GM18511 (cell line): ENCODE measurements at regions not wholly inside any gene's neighbourhood (a gene's known extent, or its start where the extent isn't known, plus 50 kb on each side); places are given as distances from the start of the nearest gene placed in this dataset.
"Not testable (repeated sequence)": the region's sequence is repeated elsewhere in the genome, so short reads cannot be mapped to it uniquely, and the experiment has no call there.

Experiments used
- ATAC-seq: cut with Tn5 transposase; IDR thresholded peaks from one replicate; pipeline ENCODE4 v1.9.1; 2021; ENCODE audit warnings: mild to moderate bottlenecking, moderate library complexity; ENCODE audit not compliant: unreplicated experiment

DNA sequence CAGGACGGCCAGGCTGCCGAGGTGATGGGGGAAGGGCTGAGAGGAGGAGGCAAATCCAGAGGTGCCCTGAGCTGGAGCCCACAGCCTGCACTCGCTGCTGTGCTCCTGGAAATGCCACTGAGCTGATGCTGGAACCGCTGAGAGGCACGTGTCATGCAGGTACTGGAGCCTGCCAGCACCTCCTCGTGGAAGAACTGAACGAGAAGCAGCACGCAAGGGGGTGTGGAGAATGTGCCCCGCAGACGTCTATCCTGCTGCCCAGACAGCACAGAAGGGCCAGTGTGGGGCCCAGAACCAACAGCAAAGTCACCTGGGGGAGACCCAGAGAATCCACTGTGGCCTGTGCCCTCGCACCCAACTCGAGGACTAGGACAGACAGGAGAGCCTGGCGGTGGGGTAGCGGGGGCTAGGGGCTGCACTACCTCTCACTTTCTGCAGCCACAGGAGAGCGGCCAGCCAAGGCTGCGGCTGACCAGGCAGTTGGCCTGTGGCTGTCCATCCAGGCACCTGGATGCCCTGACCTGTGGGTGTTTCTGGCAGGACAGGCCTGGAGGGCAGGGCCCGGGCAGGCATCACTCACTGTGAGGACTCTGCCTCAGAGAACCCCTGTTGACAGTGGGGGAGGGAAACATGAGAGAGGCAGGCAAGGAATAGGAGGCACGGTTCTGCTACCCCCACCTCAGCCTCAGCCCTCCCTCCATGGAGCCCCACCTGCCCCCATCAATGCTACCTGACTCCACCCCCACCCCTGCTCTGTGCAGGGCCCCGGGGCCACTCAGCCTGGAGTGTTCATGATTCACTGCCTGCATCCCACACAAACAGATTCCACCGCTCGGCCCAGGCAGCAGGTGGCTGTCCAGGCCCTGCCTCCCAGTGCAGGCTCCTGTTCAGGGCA lies 213.1 kb downstream of the TBC1D2B start:
- no peak for ATAC-seq

DNA sequence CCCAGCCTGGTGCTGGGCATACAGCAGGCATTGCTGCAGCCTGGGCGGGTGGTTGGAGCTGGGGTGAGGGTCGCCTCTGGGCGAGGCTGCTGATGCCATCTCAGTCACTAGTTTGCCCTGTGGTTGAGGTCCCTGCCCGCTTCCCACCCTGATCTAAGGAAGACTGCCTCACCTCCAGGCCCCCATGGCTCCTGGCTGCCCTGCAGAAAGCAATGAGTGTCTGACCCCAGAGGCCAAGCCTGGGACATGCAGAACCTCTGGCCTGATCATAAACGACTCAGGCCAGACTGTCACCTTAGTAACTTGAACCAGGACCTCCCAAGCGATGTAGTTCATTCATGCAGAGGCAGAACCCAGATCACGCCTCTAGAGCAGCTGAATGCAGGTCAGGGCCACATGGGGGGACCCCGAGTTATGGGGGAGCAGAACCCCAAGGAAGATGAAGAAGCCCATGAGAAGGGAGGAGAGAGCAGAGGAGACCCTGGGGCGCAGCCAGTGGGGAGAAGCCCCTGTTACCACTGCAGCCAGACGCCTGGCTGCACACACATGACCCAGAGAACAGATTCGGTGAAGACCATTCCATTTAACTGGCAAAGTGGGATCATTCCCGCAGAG lies 213.9 kb downstream of the TBC1D2B start:
- ATAC-seq: no peak

DNA sequence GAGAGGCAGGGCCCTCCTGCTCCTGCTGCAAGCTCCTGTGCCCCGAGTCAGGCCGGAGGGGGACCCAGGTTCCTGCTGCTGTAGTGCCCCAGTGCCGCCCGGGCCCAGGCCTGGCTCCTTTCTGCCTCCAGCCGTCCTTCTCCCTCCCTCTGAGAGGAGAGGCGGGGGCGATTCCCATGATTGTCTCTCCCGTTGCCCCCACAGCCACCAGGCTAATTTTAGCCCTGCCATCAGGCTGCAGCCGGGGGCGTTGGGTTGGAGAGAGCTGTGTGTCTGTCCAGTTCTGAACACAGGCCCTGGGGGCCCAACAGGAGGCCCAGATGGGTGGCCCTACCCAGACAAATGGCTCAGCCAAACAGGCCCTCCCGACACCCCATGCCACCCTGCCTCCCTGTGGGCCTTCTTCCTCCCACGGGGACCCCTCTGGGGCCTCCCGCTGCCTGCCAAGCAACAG lies 214.8 kb downstream of the TBC1D2B start:
- ATAC-seq: no peak

DNA sequence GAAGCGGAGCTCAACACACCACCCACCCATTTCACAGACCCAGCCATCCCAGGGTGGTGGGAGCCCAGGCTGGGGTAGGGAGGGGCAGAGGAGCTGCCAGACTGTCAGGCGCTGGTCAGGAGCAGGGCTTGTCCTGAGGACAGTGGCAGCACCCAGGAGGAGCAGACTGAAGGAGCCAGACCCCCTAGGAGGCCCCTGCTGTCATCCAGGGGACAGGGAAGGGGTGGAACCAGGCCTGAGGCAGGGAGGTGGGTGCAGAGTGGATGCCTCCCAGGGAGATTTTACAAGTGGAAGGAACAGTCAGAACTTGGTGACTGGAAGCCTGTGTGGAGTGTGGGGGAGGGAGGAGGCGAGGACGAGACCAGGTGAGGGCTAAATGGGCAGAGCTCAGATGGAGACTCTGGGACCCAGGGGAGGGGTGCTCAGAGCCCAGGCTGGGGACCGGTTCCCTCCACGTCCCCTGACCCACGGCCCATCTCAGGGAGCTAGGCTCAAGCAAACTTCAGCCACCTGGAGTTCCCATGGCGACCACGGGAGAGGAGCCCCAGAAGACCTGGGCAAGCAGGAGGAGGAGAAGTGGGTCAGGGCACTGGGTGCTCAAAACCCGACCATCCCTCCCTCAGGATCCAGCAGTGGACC lies 215.4 kb downstream of the TBC1D2B start:
- not testable (repeated sequence) for ATAC-seq

DNA sequence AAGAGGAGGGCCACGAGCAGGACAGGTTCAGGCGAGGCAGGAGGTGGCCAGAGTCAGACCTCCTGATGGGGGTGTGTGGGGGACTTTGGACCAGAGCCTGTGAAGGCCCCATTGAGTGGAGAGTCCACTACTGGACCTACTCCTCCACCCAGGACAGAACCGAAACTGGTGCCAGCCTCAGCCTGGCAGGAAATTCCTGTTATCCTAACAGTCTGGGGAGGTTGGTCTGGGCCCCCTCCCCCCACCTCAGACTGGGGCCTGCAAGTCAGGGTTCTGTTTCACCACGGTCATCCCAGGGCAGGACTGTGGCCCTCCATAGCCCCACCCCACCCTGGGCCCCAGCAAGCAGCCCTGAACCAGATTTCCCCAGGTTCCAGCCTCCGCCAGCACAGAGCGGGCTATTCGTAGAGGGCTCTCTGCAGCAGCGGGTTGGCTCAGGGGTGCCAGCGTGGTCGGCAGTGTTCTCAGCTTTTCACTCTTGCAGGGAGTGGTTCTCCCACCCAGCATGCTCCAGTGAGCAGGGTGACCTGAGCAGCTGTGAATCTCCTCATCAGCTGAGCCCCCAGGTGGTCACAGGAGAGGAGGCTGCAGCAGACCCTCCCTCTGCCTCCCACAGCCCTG lies 217.3 kb downstream of the TBC1D2B start:
- ATAC-seq: no peak

DNA sequence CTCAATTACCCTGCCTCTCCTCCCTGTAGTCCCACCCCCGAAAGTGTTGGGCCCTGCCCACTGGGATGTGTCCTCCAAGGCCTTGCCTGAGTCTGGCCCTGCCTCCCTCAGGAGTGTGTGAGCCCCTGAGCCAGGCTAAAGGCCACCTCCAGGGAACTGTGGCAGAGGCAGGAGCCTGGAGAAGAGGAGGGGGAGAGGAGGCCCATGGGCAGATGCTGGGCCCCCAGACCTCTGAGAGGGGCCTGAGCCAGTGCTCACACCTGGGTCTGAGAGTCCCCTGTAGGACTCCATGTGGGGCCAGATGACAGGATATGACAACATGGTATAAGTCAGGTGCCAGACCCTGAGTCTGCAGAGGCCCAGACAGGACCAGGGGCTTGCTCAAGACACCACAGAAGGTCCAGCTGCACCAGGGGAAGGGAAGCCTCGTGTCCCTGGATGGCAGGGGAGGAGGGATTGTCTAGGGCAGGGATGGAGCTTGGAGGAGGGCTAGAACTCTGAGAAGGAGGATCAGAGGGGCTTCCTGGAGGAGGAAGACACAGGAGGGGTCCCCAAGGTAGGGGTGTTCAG lies 217.9 kb downstream of the TBC1D2B start:
- ATAC-seq: no peak

DNA sequence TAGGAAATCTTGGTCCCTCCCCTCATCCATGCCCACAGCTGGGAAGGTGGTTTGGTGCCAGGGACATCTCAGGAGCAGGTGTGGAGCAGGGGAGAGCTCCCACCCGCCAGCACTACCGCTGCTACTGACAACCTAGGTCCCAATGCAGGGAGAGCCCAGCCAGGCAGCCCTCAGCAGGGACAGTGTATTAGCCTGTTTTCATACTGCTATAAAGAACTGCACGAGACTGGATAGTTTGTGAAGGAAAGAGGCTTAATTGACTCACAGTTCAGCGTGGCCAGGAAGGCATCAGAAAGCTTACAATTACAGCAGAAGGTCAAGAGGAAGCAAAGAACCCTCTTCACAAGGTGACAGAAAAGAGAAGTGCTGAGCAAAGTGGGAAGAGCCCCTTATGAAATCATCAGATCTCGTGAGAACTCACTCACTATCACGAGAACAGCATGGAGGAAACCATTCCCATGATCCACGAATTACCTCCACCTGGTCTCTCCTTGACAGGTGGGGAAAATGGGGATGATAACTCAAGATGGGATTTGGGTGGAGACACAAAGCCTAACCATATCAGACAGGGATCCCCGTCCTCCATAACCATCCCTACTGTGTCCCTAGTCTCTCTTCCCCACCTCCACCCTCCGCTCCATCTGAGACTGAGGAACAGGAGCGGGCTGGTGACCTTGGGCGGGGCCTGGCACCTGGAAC lies 218.6 kb downstream of the TBC1D2B start:
- ATAC-seq: no peak

DNA sequence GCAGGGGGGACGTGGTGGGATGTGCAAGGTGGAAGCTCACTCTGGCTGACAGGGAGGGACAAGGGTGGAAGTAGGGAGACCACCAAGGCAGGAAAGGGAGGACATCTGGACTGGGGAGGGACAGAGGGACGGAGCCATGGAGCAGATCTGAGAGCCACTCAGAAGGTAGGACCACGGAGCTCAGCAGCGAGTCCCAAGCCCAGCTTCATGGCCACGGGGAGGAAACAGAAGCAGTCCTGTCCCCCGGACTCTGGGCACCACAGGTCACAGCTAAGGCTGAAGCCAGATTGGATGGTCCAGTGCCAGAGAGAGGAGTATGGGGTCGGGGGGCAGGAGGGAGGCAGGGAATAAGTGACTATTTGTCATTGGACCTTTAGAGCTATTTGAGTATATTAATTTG lies 220.1 kb downstream of the TBC1D2B start:
- ATAC-seq: no peak

DNA sequence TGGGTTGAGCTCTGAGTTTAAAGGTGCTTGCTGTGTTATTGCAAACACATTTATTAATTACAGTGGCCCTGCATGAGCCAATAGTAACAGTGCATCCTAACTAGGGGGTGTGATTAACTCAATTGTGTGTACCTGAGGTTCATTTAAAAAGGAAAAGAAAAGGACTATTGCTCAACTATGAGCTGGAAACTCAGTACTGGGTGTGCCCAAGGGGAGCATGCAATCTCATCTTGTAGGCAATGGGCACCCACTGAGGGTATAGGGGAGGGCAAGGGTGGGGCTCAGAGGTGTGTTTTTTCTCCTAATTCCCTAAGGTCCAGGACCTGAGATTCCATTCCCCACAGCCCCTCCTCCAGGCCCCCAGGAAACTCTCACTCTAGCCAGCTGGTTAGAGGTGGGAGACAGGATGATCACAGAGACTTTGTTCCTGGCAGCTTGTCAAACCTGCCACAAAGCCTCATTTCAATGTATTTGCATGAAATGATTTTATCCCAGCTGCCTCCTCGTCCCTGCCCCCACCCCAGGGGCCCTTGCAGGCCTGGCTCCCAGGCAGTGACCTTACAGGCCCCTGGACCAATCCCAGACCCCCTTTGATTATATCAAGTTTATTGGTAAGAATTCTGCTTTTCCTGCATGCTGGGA lies 220.7 kb downstream of the TBC1D2B start:
- ATAC-seq: no peak

DNA sequence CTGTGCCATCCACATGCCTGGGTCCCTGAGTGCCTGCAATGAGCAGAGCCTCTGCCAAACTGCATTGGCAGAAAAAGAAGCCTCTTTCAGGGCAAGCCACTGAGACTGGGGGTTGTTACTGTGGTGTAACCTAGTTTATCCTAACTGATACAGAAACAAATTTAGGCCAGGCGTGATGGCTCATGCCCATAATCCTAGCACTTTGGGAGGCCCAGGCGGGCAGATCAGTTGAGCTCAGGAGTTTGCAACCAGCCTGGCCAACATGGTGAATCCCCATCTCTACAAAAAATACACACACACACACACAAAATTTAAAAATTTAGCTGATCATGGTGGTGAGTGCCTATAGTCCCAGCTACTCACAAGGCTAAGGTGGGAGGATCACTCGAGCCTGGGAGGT lies 221.6 kb downstream of the TBC1D2B start:
- ATAC-seq: no peak

DNA sequence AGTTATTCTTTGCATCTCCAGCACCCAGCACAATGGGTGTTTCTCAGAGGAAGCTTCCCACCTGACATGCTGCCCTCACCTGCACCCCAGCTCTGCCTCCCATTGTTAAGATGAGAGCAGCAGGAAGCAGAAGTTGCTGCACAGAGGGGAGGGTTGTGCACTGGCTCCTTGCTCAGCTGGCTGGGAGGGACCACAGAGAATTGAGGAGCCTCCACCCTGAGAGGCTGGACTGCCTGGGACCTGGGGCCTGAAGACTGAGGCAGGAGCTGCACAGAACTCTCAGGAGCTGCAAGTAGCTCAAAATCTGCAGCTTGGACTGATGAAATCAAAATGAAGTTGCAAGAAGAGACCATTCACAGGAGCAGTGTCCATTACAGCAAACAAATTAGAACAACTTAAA lies 222.3 kb upstream of the LINGO1 start:
- ATAC-seq: no peak

DNA sequence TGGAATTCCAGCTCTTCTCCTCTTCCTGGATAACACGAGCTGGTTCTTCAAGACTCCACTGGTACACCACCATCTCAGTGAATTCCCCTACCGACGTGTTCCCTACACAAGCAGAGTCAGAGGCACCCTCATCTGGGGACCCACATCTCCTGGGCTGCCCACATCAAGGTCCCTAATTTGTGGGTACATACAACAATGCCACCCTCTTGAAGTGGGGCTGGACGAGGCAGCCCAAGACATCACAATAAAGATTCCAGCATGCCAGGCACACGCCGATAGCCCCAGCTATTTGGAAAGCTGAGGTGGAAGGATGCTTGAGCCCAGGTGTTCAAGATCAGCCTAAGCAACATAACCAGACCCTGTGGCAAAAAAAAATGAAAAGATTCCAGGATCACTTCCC lies 221.2 kb upstream of the LINGO1 start:
- ATAC-seq: no peak

DNA sequence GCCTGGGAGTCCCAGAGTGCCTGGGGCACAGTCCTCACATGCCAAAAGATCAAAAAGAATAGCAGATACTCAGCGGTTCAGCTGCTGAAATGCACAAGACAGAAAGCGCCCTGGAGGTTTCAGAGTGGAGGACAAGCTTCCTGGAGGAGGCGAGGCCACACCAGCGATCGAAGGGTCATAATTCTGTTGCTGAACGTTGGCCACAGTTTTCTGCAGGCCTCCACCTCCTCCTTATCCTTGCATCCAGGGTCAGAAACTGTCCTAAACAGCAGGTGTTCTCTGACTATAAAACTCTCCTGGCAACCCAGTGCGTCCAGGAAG lies 220.3 kb upstream of the LINGO1 start:
- no peak for ATAC-seq

DNA sequence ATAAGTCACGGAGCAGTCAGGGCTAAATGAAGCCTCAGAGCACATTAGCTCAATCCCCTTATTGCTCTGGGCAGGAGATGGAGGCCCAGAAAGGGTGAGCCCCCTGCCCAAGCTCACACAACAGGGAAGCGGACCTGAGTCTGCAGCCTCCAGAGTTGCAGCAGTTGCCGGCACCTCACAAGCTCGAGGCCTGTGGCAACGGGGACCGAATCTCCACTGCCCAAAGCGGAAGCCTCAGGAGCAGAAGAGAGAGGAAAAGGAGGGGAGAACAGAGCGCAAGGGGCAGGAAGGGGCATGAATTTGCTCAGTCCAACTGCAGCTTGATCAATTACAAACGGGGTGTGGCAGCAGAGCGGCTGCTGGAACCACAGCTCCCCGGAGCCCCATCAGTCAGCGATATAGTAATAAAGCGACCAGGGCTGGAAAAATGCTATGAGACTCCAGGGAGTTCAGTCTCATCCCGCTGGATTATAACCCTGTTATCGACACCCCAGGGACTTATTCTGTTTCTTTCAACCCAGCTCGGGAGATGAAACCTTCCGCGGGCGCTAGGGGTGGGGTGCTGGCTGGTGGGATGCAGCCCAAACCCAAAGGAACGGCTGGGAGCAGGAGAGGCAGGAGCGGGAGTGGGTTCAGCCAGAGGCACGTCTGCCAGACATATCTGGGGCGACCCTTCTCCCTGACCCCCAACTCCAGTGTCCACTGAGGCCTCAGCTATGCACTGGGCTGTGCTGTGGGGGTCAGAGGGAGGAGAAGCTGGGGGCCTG lies 219.7 kb upstream of the LINGO1 start:
- no peak for ATAC-seq

DNA sequence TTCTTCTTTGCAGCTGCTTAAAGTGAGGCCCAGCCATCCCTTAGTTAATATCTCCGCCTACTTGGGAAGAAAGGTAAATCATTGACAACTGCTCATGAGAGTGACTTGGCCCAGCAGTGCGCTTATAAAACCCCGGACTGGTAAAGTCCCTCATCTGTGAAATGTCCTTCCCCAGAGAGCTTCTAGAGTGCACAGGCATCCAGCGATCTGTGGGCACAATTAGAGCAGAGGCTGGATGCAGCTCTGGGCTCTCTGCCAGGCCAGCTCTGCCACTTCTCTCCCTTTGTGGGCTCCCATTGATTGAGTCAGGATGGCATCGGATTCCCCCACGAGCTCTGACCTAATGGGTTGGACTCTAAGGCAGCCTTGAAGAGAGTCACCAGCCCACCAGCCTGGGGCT lies 219.0 kb upstream of the LINGO1 start:
- ATAC-seq: no peak

DNA sequence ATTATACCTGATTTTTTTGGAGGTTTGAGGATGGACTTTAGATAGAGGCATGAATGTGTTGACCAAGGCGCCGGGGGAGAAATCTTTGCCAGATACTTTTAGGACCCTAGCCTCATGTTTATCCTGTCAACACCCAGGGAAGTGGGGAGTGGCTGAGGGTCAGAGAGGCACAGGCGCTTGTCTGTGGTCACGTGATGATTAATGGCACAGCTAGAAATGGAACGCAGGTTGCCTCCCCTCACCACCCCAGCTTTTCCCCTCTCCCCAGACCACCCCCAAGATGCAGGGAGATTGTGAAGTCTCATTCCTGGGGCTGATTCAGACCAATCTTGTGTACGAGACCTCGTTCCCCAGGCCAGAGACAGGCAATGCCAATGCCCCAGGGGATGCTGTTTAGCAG lies 218.4 kb upstream of the LINGO1 start:
- no peak for ATAC-seq

DNA sequence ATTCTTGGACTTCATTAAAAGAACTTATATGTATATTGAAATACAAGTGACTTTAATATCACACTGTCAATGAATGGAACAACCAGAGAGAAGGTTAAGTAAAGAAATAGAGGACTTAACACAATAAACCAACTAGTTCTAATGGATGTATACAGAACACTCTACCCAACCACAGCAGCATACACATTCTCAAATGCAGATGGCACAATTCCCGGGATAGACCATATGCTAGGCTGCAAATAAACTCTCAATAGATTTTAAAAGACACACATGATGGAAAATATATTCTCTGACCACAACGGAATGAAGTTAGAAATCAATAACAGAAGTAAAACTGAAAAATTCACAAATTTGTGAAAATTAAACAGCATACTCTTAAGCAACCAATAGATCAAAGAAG lies 214.3 kb upstream of the LINGO1 start:
- ATAC-seq: no peak

DNA sequence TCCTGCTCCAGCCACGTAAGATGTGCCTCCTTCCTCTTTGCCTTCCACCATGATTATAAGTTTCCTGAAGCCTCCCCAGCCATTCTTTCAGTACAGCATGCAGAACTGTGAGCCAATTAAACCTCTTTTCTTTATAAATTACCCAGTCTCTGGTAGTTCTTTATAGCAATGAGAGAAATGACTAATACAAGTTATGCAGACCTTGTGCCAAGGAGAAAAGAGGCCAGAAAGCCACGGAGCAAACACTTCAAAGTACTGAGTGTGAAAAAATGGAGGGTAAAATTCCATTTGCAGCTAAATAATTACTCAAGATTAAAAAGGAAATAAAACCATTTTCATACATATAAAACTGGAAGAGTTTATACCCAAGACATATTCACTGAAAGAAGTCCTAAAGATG lies 213.6 kb upstream of the LINGO1 start:
- ATAC-seq: no peak

DNA sequence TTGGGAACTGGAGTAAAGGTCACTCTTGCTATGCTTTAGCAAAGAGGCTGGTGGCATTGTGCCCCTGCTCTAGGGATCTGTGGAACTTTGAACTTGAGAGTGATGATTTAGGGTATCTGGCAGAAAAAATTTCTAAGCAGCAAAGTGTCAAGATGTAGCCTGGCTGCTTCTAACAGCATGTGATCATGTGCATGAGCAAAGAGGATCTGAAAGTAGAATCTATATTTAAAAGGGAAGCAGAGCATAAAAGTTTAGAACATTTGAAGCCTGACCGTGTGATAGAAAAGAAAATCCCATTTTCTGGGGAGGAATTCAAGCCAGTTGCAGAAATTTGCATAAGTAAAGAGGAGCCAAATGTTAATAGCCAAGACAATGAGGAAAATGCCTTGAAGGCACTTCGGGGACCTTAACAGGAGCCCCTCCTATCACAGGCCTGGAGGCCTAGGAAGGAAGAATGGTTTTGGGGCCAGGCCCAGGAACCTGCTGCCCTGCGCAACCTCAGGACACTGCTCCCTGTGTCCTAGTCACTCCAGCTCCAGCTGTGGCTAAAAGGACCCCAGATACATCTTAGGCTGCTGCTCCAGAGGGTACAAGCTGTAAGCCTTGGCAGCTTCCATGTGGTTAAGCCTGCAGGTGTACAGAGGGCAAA lies 212.2 kb upstream of the LINGO1 start:
- ATAC-seq: no peak
